ENCODE measurements at regions not wholly inside any gene's neighbourhood (a gene's known extent, or its start where the extent isn't known, plus 50 kb on each side); places are given as distances from the start of the nearest gene placed in this dataset.

DNA sequence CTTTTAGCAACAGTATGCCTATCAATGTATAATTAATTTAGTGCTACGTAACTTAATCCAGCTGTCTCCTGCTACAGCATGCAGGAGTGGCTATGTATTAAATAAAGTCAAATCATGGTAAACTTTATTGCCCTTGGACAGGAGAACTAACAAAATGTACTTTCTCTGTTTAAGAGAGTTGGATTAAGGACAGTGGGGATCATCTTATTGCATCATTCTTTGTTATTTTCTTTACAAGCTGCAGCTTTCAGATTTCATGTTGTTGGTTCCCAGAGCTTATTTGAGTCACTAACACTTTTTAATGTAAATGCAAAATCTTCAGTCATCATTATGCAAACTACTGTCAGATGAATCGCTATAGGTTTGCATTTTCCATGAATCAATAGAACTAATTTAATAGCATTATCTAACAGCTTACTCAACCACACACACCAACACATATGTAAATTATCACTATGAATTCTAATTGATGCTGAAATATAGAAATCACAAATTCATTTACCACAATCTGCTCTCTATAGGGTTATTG lies 424.7 kb downstream of the MMUT start:
- TF ChIP-seq, protein P1, sequence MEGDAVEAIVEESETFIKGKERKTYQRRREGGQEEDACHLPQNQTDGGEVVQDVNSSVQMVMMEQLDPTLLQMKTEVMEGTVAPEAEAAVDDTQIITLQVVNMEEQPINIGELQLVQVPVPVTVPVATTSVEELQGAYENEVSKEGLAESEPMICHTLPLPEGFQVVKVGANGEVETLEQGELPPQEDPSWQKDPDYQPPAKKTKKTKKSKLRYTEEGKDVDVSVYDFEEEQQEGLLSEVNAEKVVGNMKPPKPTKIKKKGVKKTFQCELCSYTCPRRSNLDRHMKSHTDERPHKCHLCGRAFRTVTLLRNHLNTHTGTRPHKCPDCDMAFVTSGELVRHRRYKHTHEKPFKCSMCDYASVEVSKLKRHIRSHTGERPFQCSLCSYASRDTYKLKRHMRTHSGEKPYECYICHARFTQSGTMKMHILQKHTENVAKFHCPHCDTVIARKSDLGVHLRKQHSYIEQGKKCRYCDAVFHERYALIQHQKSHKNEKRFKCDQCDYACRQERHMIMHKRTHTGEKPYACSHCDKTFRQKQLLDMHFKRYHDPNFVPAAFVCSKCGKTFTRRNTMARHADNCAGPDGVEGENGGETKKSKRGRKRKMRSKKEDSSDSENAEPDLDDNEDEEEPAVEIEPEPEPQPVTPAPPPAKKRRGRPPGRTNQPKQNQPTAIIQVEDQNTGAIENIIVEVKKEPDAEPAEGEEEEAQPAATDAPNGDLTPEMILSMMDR (IDR thresholded peaks at IDR 0.05; ENCODE audit: insufficient read depth, low read length): no peak
- TF ChIP-seq, protein P2, sequence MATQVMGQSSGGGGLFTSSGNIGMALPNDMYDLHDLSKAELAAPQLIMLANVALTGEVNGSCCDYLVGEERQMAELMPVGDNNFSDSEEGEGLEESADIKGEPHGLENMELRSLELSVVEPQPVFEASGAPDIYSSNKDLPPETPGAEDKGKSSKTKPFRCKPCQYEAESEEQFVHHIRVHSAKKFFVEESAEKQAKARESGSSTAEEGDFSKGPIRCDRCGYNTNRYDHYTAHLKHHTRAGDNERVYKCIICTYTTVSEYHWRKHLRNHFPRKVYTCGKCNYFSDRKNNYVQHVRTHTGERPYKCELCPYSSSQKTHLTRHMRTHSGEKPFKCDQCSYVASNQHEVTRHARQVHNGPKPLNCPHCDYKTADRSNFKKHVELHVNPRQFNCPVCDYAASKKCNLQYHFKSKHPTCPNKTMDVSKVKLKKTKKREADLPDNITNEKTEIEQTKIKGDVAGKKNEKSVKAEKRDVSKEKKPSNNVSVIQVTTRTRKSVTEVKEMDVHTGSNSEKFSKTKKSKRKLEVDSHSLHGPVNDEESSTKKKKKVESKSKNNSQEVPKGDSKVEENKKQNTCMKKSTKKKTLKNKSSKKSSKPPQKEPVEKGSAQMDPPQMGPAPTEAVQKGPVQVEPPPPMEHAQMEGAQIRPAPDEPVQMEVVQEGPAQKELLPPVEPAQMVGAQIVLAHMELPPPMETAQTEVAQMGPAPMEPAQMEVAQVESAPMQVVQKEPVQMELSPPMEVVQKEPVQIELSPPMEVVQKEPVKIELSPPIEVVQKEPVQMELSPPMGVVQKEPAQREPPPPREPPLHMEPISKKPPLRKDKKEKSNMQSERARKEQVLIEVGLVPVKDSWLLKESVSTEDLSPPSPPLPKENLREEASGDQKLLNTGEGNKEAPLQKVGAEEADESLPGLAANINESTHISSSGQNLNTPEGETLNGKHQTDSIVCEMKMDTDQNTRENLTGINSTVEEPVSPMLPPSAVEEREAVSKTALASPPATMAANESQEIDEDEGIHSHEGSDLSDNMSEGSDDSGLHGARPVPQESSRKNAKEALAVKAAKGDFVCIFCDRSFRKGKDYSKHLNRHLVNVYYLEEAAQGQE (IDR thresholded peaks at IDR 0.05; ENCODE audit: insufficient replicate concordance, low read depth): no peak
- TF ChIP-seq GABPA (IDR thresholded peaks at IDR 0.05; ENCODE audit: low read depth): no peak
- no peak for TF ChIP-seq POLR2AphosphoS5 (IDR thresholded peaks at IDR 0.05; ENCODE audit: low read depth)
- no peak for TF ChIP-seq SPI1 (IDR thresholded peaks at IDR 0.05; ENCODE audit: borderline replicate concordance, low read depth)
